ENCODE measurements at regions not wholly inside any gene's neighbourhood (a gene's known extent, or its start where the extent isn't known, plus 50 kb on each side); places are given as distances from the start of the nearest gene placed in this dataset.

- H3K36me3 Mint-ChIP-seq, result no peaks in the 10 kb centered on the region
- no peak overlapping the region for H3K27ac Mint-ChIP-seq
- no peak for TF ChIP-seq CTCF (IDR thresholded peaks at IDR 0.05; ENCODE audit: unreplicated experiment)
- H3K4me1 Mint-ChIP-seq, result no peaks in the 10 kb centered on the region
- H3K9me3 Mint-ChIP-seq, result peaks cover 7% of the 10 kb centered on the region
- no peak for DNase-seq (ENCODE audit: low spot score in 2 of 2, unreplicated experiment in 2 of 2)
- no peak overlapping the region for H3K4me3 Mint-ChIP-seq
- no peaks in the 10 kb centered on the region for H3K27me3 Mint-ChIP-seq (ENCODE audit: low read depth)
These were observed 609.0 kb downstream of the EDEM1 start for GRCh38 chr3:5796541-5796940.

- Mint-ChIP-seq H3K9me3 (peaks cover 12% of the 10 kb centered on the region), H3K27ac (no peak overlapping the region), H3K4me3 (no peak overlapping the region), H3K4me1 (no peaks in the 10 kb centered on the region), H3K36me3 (no peaks in the 10 kb centered on the region), H3K27me3 (ENCODE audit: low read depth) (no peaks in the 10 kb centered on the region)
- TF ChIP-seq CTCF (IDR thresholded peaks at IDR 0.05; ENCODE audit: unreplicated experiment), result no peak
- DNase-seq (ENCODE audit: low spot score in 2 of 2, unreplicated experiment in 2 of 2), result no peak
These were observed 611.3 kb downstream of the EDEM1 start for GRCh38 chr3:5798809-5799208.

- Mint-ChIP-seq H3K4me1 (no peaks in the 10 kb centered on the region), H3K9me3 (peaks cover 7% of the 10 kb centered on the region), H3K4me3 (no peak overlapping the region), H3K27ac (no peak overlapping the region), H3K27me3 (ENCODE audit: low read depth) (no peaks in the 10 kb centered on the region), H3K36me3 (no peaks in the 10 kb centered on the region)
- DNase-seq (ENCODE audit: low spot score in 2 of 2, unreplicated experiment in 2 of 2), result no peak
- TF ChIP-seq CTCF (IDR thresholded peaks at IDR 0.05; ENCODE audit: unreplicated experiment), result peak; percentile 24
These were observed 611.9 kb downstream of the EDEM1 start for GRCh38 chr3:5799398-5799797.

- Mint-ChIP-seq H3K4me1 (no peaks in the 10 kb centered on the region), H3K27ac (no peak overlapping the region), H3K9me3 (peaks cover 5% of the 10 kb centered on the region), H3K36me3 (no peaks in the 10 kb centered on the region), H3K27me3 (ENCODE audit: low read depth) (no peaks in the 10 kb centered on the region), H3K4me3 (no peak overlapping the region)
- no peak for TF ChIP-seq CTCF (IDR thresholded peaks at IDR 0.05; ENCODE audit: unreplicated experiment)
- DNase-seq (ENCODE audit: low spot score in 2 of 2, unreplicated experiment in 2 of 2), result no peak
These were observed 613.5 kb downstream of the EDEM1 start for GRCh38 chr3:5800965-5801364.

- TF ChIP-seq CTCF (IDR thresholded peaks at IDR 0.05; ENCODE audit: unreplicated experiment), result no peak
- Mint-ChIP-seq H3K4me1 (no peaks in the 10 kb centered on the region), H3K27ac (no peak overlapping the region), H3K36me3 (no peaks in the 10 kb centered on the region), H3K9me3 (peaks cover 5% of the 10 kb centered on the region), H3K4me3 (no peak overlapping the region), H3K27me3 (ENCODE audit: low read depth) (no peaks in the 10 kb centered on the region)
- no peak for DNase-seq (ENCODE audit: low spot score in 2 of 2, unreplicated experiment in 2 of 2)
These were observed 618.7 kb downstream of the EDEM1 start for GRCh38 chr3:5806192-5806591.

- Mint-ChIP-seq H3K36me3 (no peaks in the 10 kb centered on the region), H3K27ac (no peak overlapping the region), H3K27me3 (ENCODE audit: low read depth) (no peaks in the 10 kb centered on the region), H3K9me3 (no peaks in the 10 kb centered on the region), H3K4me1 (peaks cover 3% of the 10 kb centered on the region), H3K4me3 (no peak overlapping the region)
- no peak for TF ChIP-seq CTCF (IDR thresholded peaks at IDR 0.05; ENCODE audit: unreplicated experiment)
- DNase-seq (ENCODE audit: low spot score in 2 of 2, unreplicated experiment in 2 of 2), result no peak
These were observed 622.2 kb downstream of the EDEM1 start for GRCh38 chr3:5809586-5810246.

Measured in mesothelial cell of epicardium (in vitro differentiated cells).